OCI-LY1 (cell line): ENCODE measurements at regions not wholly inside any gene's neighbourhood (a gene's known extent, or its start where the extent isn't known, plus 50 kb on each side); places are given as distances from the start of the nearest gene placed in this dataset.

Experiments
- H2AFZ ChIP-seq: fragments of 200-600 bp; sonication (generic), shearing (Covaris generic); 2 replicates; pipeline ENCODE4 v1.6.0; 2014; ENCODE audit warnings: antibody characterized with exemption, mild to moderate bottlenecking, low read length
- H3F3A ChIP-seq: fragments of 200-600 bp; sonication (generic), shearing (Covaris generic); 2 replicates; pipeline ENCODE4 v1.6.0; 2014; ENCODE audit warnings: mild to moderate bottlenecking, antibody characterized with exemption, low read length, moderate library complexity; ENCODE audit not compliant: insufficient read depth
- H3K27ac ChIP-seq: fragments of 200-600 bp; sonication (generic); 2 replicates; pipeline ENCODE4 v1.5.1; 2014; ENCODE audit warnings: low read length, mixed run types, mild to moderate bottlenecking, low read depth; ENCODE audit not compliant: poor library complexity, severe bottlenecking
- H3K27me3 ChIP-seq: fragments of 200-600 bp; sonication (generic); 2 replicates; pipeline ENCODE4 v1.6.0; 2014; ENCODE audit warnings: antibody characterized with exemption, mild to moderate bottlenecking, low read length, moderate library complexity; ENCODE audit not compliant: insufficient read depth
- H3K36me3 ChIP-seq: fragments of 200-600 bp; sonication (generic); 2 replicates; pipeline ENCODE4 v1.6.1; 2014; ENCODE audit warnings: mild to moderate bottlenecking, antibody characterized with exemption, low read length, moderate library complexity, mixed read lengths; ENCODE audit not compliant: insufficient read depth
- H3K4me1 ChIP-seq: fragments of 200-600 bp; sonication (generic); 2 replicates; pipeline ENCODE4 v1.5.1; 2014; ENCODE audit warnings: mild to moderate bottlenecking, low read length, moderate library complexity; ENCODE audit not compliant: insufficient read depth, severe bottlenecking
- H3K4me2 ChIP-seq: fragments of 200-600 bp; sonication (generic), shearing (Covaris generic); 2 replicates; pipeline ENCODE4 v1.6.1; 2014; ENCODE audit warnings: low read length
- H3K4me3 ChIP-seq: fragments of 200-600 bp; sonication (generic); 2 replicates; pipeline ENCODE4 v1.5.1; 2014; ENCODE audit warnings: low read length, low read depth, mild to moderate bottlenecking, mixed read lengths; ENCODE audit not compliant: poor library complexity, severe bottlenecking
- H3K79me2 ChIP-seq: fragments of 200-600 bp; shearing (Covaris generic); 2 replicates; pipeline ENCODE4 v1.6.1; 2016; ENCODE audit warnings: mixed run types, low read length, mixed read lengths; ENCODE audit not compliant: insufficient read depth
- H3K9ac ChIP-seq: fragments of 200-600 bp; sonication (generic), shearing (Covaris generic); 2 replicates; pipeline ENCODE4 v1.6.1; 2014; ENCODE audit warnings: mild to moderate bottlenecking, low read length, mixed read lengths
- H3K9me2 ChIP-seq: fragments of 200-600 bp; sonication (generic), shearing (Covaris generic); 2 replicates; pipeline ENCODE4 v1.6.1; 2014; ENCODE audit warnings: low read depth, mild to moderate bottlenecking, low read length, mixed read lengths
- H3K9me3 ChIP-seq: fragments of 200-600 bp; shearing (Covaris generic); 2 replicates; pipeline ENCODE4 v1.6.1; 2014; ENCODE audit warnings: low read length, mixed read lengths
- H4K20me1 ChIP-seq: fragments of 200-600 bp; sonication (generic), shearing (Covaris generic); 2 replicates; pipeline ENCODE4 v1.6.0; 2016; ENCODE audit warnings: mild to moderate bottlenecking, low read length; ENCODE audit not compliant: insufficient read depth
- CTCF ChIP-seq: fragments of 200-600 bp; sonication (generic), shearing (Covaris generic); IDR thresholded peaks from 2 replicates; pipeline ENCODE4 v1.5.1; 2017; ENCODE audit warnings: mild to moderate bottlenecking, antibody characterized with exemption, low read length, moderate library complexity, mixed read lengths
- EZH2 ChIP-seq: fragments of 200-600 bp; sonication (generic), shearing (Covaris generic); IDR thresholded peaks from 2 replicates; pipeline ENCODE4 v1.8.0; 2017; ENCODE audit warnings: borderline replicate concordance, mixed run types, mild to moderate bottlenecking, antibody characterized with exemption, low read length, moderate library complexity, mixed read lengths

DNA sequence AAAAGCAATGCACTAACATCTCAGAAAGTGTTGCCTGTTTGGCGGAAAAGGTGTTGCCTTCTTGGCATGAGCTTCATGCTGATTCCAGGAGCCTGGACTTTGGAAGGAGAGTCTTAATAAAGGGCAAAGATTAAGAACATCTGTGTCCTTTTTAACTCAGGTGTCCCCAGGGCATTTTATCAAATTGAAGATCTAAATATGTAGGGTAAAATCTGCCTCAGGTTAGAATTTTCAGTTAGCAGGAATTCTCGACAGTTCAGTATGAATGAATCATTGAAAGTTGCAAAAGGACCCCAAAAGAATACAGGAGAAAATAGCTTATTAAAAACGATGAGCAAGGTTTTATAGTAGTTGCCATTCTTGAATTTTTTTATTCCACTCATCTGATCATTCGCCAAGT lies 325.2 kb downstream of the SUCLA2 start:
- Histone ChIP-seq H3K27me3 (no peaks in the 10 kb centered on the region), H3K4me2 (no peak overlapping the region)

DNA sequence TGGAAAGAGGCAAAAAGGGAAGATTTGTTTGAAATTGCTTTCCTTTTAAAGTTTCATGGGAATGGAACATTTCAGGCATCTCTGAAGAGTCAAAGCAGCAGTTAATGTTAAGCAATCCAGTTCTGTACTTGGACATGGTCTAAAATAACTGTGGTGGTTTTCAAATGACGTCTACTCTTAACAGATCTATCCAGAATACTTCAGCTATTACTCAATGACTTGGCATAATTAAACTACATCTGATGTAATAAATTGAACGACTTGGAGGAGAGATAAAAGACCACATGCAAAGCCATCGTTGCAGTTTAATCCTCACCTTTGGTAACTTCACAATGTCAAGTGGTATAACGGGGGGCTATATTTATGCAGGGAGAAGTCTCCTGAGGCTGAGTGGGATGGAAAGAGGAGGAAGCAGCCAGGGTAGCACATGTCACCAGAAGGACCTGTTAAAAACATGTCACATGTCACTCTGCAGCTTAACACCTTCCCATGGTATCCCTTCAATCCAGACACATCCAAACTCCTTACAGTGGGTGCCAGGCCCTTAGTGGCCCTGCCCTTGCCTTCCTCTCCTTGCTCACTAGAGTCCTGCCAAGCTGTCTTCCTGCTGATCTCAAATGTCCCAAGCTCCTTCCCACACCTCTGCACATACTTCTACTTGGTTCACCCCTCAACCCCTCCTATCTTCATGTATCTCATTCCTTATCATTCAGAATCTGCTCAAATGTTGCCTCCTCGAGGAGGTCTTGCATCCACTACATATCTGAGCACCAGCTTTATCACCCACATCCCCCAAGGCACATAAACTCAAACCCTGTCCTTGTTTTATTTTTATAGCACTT lies 327.8 kb downstream of the SUCLA2 start:
- Histone ChIP-seq H3K4me3 (no peak overlapping the region), H3K9me2 (no peaks in the 10 kb centered on the region), H3F3A (no peaks in the 10 kb centered on the region), H3K4me1 (no peaks in the 10 kb centered on the region), H3K27me3 (no peaks in the 10 kb centered on the region), H3K4me2 (no peak overlapping the region), H3K9ac (no peak overlapping the region), H3K27ac (no peak overlapping the region), H3K9me3 (no peaks in the 10 kb centered on the region), H3K79me2 (no peaks in the 10 kb centered on the region), H4K20me1 (no peaks in the 10 kb centered on the region), H2AFZ (no peak overlapping the region), H3K36me3 (no peaks in the 10 kb centered on the region)
- TF ChIP-seq CTCF (no peak), EZH2 (no peak)

More for the DNA sequence above, 325.2 kb downstream of the SUCLA2 start:
- Histone ChIP-seq H3F3A (no peaks in the 10 kb centered on the region), H3K9me2 (no peaks in the 10 kb centered on the region), H3K9me3 (no peaks in the 10 kb centered on the region), H3K27ac (no peak overlapping the region), H3K79me2 (no peaks in the 10 kb centered on the region), H3K36me3 (no peaks in the 10 kb centered on the region), H2AFZ (no peak overlapping the region), H3K9ac (no peak overlapping the region), H3K4me1 (no peaks in the 10 kb centered on the region), H4K20me1 (no peaks in the 10 kb centered on the region), H3K4me3 (no peak overlapping the region)
- TF ChIP-seq CTCF (no peak), EZH2 (no peak)

DNA sequence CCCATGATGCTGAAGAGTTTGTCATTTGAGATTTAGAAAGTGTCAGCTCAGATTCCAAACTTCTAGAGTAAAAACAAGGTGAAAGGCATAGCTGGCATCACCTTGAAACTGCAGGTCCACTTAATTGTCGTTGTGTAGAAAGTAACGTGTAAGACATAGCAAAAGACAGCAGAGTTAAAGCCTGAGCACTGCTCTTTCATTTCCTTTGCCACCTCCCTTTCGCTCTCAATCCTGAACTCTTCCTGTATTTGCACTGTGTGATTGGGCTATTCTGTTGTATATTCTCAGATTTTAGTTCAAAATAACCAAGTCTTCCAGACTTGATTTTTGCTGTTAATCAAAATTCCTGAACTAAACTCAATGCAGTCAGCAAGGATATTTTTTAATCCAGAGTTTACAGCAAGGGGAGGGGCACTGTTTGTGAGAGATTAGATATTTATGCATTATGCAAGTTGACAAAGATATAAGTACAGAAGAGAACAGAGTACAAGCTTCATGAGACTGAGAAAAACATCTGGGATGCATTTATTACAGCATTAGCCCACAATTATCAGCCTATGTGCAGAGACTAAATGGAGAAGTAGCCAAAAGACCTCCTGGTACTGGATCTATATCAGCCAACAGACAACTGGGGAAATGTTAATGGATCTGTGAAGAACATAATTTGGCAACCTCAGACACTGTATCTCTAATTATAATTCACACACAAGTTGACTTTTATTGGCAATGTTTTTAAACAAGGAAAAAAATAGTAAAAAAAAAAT lies 328.6 kb downstream of the SUCLA2 start:
- TF ChIP-seq EZH2 = no peak
- no peaks in the 10 kb centered on the region for H3K27me3 ChIP-seq
- H3K9me3 ChIP-seq = no peaks in the 10 kb centered on the region
- no peak overlapping the region for H3K4me3 ChIP-seq
- H3K4me2 ChIP-seq = no peak overlapping the region
- H3K36me3 ChIP-seq = no peaks in the 10 kb centered on the region
- H3K79me2 ChIP-seq = no peaks in the 10 kb centered on the region
- no peak overlapping the region for H3K27ac ChIP-seq
- H4K20me1 ChIP-seq = no peaks in the 10 kb centered on the region
- no peak overlapping the region for H3K9ac ChIP-seq
- H3K4me1 ChIP-seq = no peaks in the 10 kb centered on the region
- no peaks in the 10 kb centered on the region for H3K9me2 ChIP-seq
- H3F3A ChIP-seq = no peaks in the 10 kb centered on the region
- no peak overlapping the region for H2AFZ ChIP-seq
